Gastrocnemius medialis (tissue), 4 donors: ENCODE measurements at regions not wholly inside any gene's neighbourhood (a gene's known extent, or its start where the extent isn't known, plus 50 kb on each side); places are given as distances from the start of the nearest gene placed in this dataset.
"Not testable (repeated sequence)": the region's sequence is repeated elsewhere in the genome, so short reads cannot be mapped to it uniquely, and the experiment has no call there.

Experiments
- ATAC-seq, 2 donors: fragments of 150-250 bp; one replicate each; pipeline ENCODE4 v1.9.1; 2016
- DNase-seq, 2 donors: peaks; one replicate each; pipeline ENCODE4 v3.0.0-alpha.2; 2019
- H3K27ac ChIP-seq, 4 donors: fragments of 200-600 bp; sonication (generic); 1 replicate in 1 of 4; 2 replicates in 3 of 4; pipeline ENCODE4 v1.5.1; 2016 to 2018; ENCODE audit warnings: mild to moderate bottlenecking in 2 of 4, moderate library complexity in 1 of 4
- H3K27me3 ChIP-seq, 3 donors: fragments of 200-600 bp; sonication (generic) in 2 of 3; 1 replicate in 1 of 3; 2 replicates in 2 of 3; pipeline versions ENCODE4 v1.5.1 to v1.6.0; 2016 to 2019; ENCODE audit warnings: mild to moderate bottlenecking in 1 of 3, moderate library complexity in 1 of 3
- H3K36me3 ChIP-seq, 2 donors: fragments of 200-600 bp; sonication (generic) in 1 of 2; one replicate each; pipeline ENCODE4 v1.5.1; 2017 to 2018
- H3K4me1 ChIP-seq, 2 donors: fragments of 200-600 bp; sonication (generic) in 1 of 2; one replicate each; pipeline ENCODE4 v1.5.1; 2016 to 2017; ENCODE audit warnings: mild to moderate bottlenecking in 2 of 2
- H3K4me3 ChIP-seq, 4 donors: fragments of 200-600 bp; sonication (generic) in 3 of 4; 1 replicate in 1 of 4; 2 replicates in 3 of 4; pipeline ENCODE4 v1.5.1; 2016 to 2019; ENCODE audit warnings: mild to moderate bottlenecking in 2 of 4
- H3K9me3 ChIP-seq, 3 donors: fragments of 200-600 bp; sonication (generic) in 2 of 3; 1 replicate in 1 of 3; 2 replicates in 2 of 3; pipeline ENCODE4 v1.5.1; 2016 to 2019
- CTCF ChIP-seq, 5 experiments: fragments of 450-650 bp in 3 of 5; fragments of 200-600 bp in 2 of 5; sonication (generic) in 2 of 5; IDR thresholded peaks in 4 of 5; conservative IDR thresholded peaks in 1 of 5; 1 replicate in 4 of 5; 2 replicates in 1 of 5; pipeline ENCODE4 v1.5.1; 2016 to 2019; ENCODE audit warnings: antibody characterized with exemption in 5 of 5, mild to moderate bottlenecking in 3 of 5, moderate library complexity in 3 of 5
- POLR2A ChIP-seq, 2 donors: fragments of 450-650 bp; IDR thresholded peaks; one replicate each; pipeline ENCODE4 v1.6.1; 2017; ENCODE audit warnings: antibody characterized with exemption in 2 of 2, mild to moderate bottlenecking in 2 of 2, moderate library complexity in 2 of 2
- in situ Hi-C, 4 donors: fragments of 200-750 bp; cut with MboI; loops; one replicate each; pipeline versions ENCODE4 v1.15.0 to v1.8.0; 2017; ENCODE audit warnings: low sequenced_read_pairs in 4 of 4
- intact Hi-C: fragments of 100-400 bp; cut with DNase I; formaldehyde crosslinking; loops from one replicate; pipeline ENCODE4 v1.15.1; 2023; ENCODE audit warnings: low total_unique reads

GRCh38 chr3:173301647-173302046, 95.9 kb upstream of the NLGN1 start:
- Histone ChIP-seq H3K36me3 (no peaks in the 10 kb centered on the region), H3K27ac (no peak overlapping the region), H3K9me3 (no peaks in the 10 kb centered on the region), H3K4me1 (no peaks in the 10 kb centered on the region), H3K4me3 (no peak overlapping the region), H3K27me3 (no peaks in the 10 kb centered on the region)
- no peak for ATAC-seq
- intact Hi-C loops (no loop called here), in situ Hi-C loops (no loop called here)
- TF ChIP-seq CTCF (IDR thresholded peaks at IDR 0.05 in 4 of 5, conservative IDR thresholded peaks at IDR 0.05 in 1 of 5) (no peak), POLR2A (IDR thresholded peaks at IDR 0.05) (no peak)
- DNase-seq = no peak

- H3K36me3 ChIP-seq = no peaks in the 10 kb centered on the region
- no peak for DNase-seq
- in situ Hi-C loops (no loop called here), intact Hi-C loops (no loop called here)
- no peak for ATAC-seq
- no peaks in the 10 kb centered on the region for H3K9me3 ChIP-seq
- no peak overlapping the region for H3K27ac ChIP-seq
- no peak for TF ChIP-seq POLR2A (IDR thresholded peaks at IDR 0.05)
- no peak for TF ChIP-seq CTCF (IDR thresholded peaks at IDR 0.05 in 4 of 5, conservative IDR thresholded peaks at IDR 0.05 in 1 of 5)
- H3K4me3 ChIP-seq = no peak overlapping the region
- H3K27me3 ChIP-seq = no peaks in the 10 kb centered on the region
- H3K4me1 ChIP-seq = no peaks in the 10 kb centered on the region
Measured at GRCh38 chr3:173289072-173289471, 108.5 kb upstream of the NLGN1 start.

GRCh38 chr3:173287361-173287760, 110.2 kb upstream of the NLGN1 start:
- ATAC-seq = no peak
- no peak for DNase-seq
- intact Hi-C loops = no loop called here
- Histone ChIP-seq H3K4me1 (no peaks in the 10 kb centered on the region), H3K9me3 (no peaks in the 10 kb centered on the region), H3K36me3 (no peaks in the 10 kb centered on the region), H3K4me3 (no peak overlapping the region), H3K27me3 (no peaks in the 10 kb centered on the region), H3K27ac (no peak overlapping the region)
- in situ Hi-C loops = no loop called here
- no peak for TF ChIP-seq POLR2A (IDR thresholded peaks at IDR 0.05)
- no peak for TF ChIP-seq CTCF (IDR thresholded peaks at IDR 0.05 in 4 of 5, conservative IDR thresholded peaks at IDR 0.05 in 1 of 5)

GRCh38 chr3:173286507-173286906, 111.0 kb upstream of the NLGN1 start:
- H3K4me1 ChIP-seq, H3K36me3 ChIP-seq, DNase-seq, H3K9me3 ChIP-seq, H3K4me3 ChIP-seq, H3K27ac ChIP-seq, ATAC-seq, H3K27me3 ChIP-seq, in situ Hi-C loops, intact Hi-C loops: not testable (repeated sequence)

- Histone ChIP-seq H3K27me3 (no peaks in the 10 kb centered on the region), H3K4me1 (no peaks in the 10 kb centered on the region), H3K4me3 (no peak overlapping the region), H3K36me3 (no peaks in the 10 kb centered on the region), H3K9me3 (no peaks in the 10 kb centered on the region), H3K27ac (no peak overlapping the region)
- ATAC-seq = no peak
- TF ChIP-seq CTCF (IDR thresholded peaks at IDR 0.05 in 4 of 5, conservative IDR thresholded peaks at IDR 0.05 in 1 of 5) (no peak), POLR2A (IDR thresholded peaks at IDR 0.05) (no peak)
- intact Hi-C loops = no loop called here
- in situ Hi-C loops = no loop called here
- DNase-seq = no peak
Measured at GRCh38 chr3:173284301-173284700, 113.2 kb upstream of the NLGN1 start.
